ENCODE measurements at regions not wholly inside any gene's neighbourhood (a gene's known extent, or its start where the extent isn't known, plus 50 kb on each side); places are given as distances from the start of the nearest gene placed in this dataset.

- no peak overlapping the region for H3K27ac ChIP-seq (ENCODE audit: insufficient read depth, low read depth, low read length)
- no peak overlapping the region for H3K4me3 ChIP-seq (replicated peaks in 1 of 3; ENCODE audit: insufficient read depth in 1 of 3, low read depth in 1 of 3, low read length in 3 of 3)
- H3K9ac ChIP-seq (replicated peaks; ENCODE audit: extremely low read depth, insufficient read depth, low read length): no peak overlapping the region
- POLR2A ChIA-PET: no interaction called here
- no peaks in the 10 kb centered on the region for H3K27me3 ChIP-seq (ENCODE audit: control insufficient read depth in 2 of 2, insufficient read depth in 2 of 2, low read length in 2 of 2)
- H3K9me3 ChIP-seq (replicated peaks; ENCODE audit: control insufficient read depth, insufficient read depth, low read length): peaks cover 2% of the 10 kb centered on the region
- no peaks in the 10 kb centered on the region for H4K20me1 ChIP-seq (replicated peaks; ENCODE audit: control insufficient read depth, extremely low read depth, insufficient read depth, low read length)
- dilution Hi-C loops (cut with MboI; ENCODE audit: extremely low pct_ligation_motif_present, low sequenced_read_pairs): no loop called here
- no TSS peak for BruUV-seq (replicated peaks)
- DNase-seq (ENCODE audit: low read depth, low spot score) (no peak), FAIRE-seq (no peak)
- CTCF ChIA-PET: no interaction called here
- TF ChIP-seq EZH2 (IDR thresholded peaks at IDR 0.05; ENCODE audit: borderline replicate concordance, low read depth, low read length, severe bottlenecking) (no peak), POLR2AphosphoS5 (IDR thresholded peaks at IDR 0.05; ENCODE audit: insufficient read depth, low read depth, low read length) (no peak), CTCF (IDR thresholded peaks at IDR 0.05; ENCODE audit: extremely low read depth in 1 of 2, insufficient read depth in 1 of 2, low read depth in 1 of 2, low read length in 2 of 2) (no peak), GATA2 (IDR thresholded peaks at IDR 0.05; ENCODE audit: insufficient read depth, insufficient read length, low read depth, low read length) (no peak), MYC (IDR thresholded peaks at IDR 0.05; ENCODE audit: low read depth, low read length) (no peak), MAX (IDR thresholded peaks at IDR 0.05; ENCODE audit: insufficient read depth, insufficient read length) (no peak), JUN (IDR thresholded peaks at IDR 0.05; ENCODE audit: borderline replicate concordance, insufficient read depth, insufficient read length, low read depth) (no peak), POLR2A (IDR thresholded peaks at IDR 0.05; ENCODE audit: low read depth, low read length) (no peak), FOS (IDR thresholded peaks at IDR 0.05; ENCODE audit: borderline replicate concordance, insufficient read depth, low read length) (no peak)
- no peaks in the 10 kb centered on the region for H3K36me3 ChIP-seq (ENCODE audit: control insufficient read depth in 2 of 2, extremely low read depth in 1 of 2, insufficient read depth in 2 of 2, low read length in 2 of 2)
- no peaks in the 10 kb centered on the region for H3K4me1 ChIP-seq (ENCODE audit: control insufficient read depth, extremely low read depth, insufficient read depth, low read length)
- H3K4me2 ChIP-seq (ENCODE audit: insufficient read depth, low read length): no peak overlapping the region
- H2AFZ ChIP-seq (ENCODE audit: low read depth, low read length): no peak overlapping the region
- no peaks in the 10 kb centered on the region for H3K79me2 ChIP-seq (ENCODE audit: control insufficient read depth, insufficient read depth, low read length)
- intact Hi-C loops (cut with micrococcal nuclease): no loop called here
- H3K9me1 ChIP-seq (replicated peaks; ENCODE audit: control insufficient read depth, extremely low read depth, insufficient read depth, low read length): no peaks in the 10 kb centered on the region
These were observed 307.7 kb downstream of the ARRDC4 start for GRCh38 chr15:98268163-98268562.
